OCI-LY1 (cell line): ENCODE measurements at regions not wholly inside any gene's neighbourhood (a gene's known extent, or its start where the extent isn't known, plus 50 kb on each side); places are given as distances from the start of the nearest gene placed in this dataset.

Experiments used
- EZH2 ChIP-seq: fragments of 200-600 bp; sonication (generic), shearing (Covaris generic); IDR thresholded peaks from 2 replicates; pipeline ENCODE4 v1.8.0; 2017; ENCODE audit warnings: borderline replicate concordance, mixed run types, mild to moderate bottlenecking, antibody characterized with exemption, low read length, moderate library complexity, mixed read lengths
- TF ChIP-seq, protein P1 (sequence below): fragments of 200-600 bp; sonication (generic), shearing (Covaris generic); IDR thresholded peaks from 2 replicates; pipeline ENCODE4 v1.5.1; 2017; ENCODE audit warnings: mild to moderate bottlenecking, antibody characterized with exemption, low read length, moderate library complexity, mixed read lengths

DNA sequence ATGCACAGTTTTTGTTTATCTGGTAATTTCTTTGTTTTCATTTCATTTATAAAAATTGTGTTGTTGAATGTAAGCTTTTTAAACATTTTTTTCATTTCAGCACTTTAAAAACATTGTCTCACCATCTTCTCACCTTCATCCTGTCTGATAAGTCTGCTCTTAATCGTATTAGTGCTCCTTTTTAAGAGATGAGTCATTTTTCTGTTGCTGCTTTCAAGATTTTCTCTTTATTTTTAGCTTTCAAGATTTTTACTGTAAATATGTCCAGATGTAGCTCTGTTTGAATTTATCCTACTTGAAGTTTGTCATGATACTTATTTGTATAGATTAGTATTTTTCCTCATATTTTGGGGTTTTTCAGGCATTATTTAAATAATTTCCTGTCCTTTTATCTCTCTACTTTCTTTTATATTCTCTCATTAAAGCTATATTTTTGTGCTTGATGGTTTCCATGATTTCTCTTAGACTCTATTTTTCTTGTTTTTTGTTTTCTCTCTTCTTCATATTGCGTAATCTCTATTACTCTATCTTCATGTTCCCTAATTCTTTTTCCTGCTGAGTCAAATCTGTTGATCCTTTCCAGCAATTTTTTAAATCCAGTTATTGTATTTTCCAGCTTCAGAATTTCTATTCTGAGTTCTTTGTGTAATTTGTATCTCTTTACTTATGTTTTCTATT is 1400.4 kb upstream of the PCDH7 start:
- TF ChIP-seq, protein P1, sequence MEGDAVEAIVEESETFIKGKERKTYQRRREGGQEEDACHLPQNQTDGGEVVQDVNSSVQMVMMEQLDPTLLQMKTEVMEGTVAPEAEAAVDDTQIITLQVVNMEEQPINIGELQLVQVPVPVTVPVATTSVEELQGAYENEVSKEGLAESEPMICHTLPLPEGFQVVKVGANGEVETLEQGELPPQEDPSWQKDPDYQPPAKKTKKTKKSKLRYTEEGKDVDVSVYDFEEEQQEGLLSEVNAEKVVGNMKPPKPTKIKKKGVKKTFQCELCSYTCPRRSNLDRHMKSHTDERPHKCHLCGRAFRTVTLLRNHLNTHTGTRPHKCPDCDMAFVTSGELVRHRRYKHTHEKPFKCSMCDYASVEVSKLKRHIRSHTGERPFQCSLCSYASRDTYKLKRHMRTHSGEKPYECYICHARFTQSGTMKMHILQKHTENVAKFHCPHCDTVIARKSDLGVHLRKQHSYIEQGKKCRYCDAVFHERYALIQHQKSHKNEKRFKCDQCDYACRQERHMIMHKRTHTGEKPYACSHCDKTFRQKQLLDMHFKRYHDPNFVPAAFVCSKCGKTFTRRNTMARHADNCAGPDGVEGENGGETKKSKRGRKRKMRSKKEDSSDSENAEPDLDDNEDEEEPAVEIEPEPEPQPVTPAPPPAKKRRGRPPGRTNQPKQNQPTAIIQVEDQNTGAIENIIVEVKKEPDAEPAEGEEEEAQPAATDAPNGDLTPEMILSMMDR, result no peak
- TF ChIP-seq EZH2, result no peak
